Uterus (tissue), 2 donors: ENCODE measurements at regions not wholly inside any gene's neighbourhood (a gene's known extent, or its start where the extent isn't known, plus 50 kb on each side); places are given as distances from the start of the nearest gene placed in this dataset.

Source experiments
- CTCF ChIP-seq, 4 experiments: fragments of 200-600 bp in 2 of 4; fragments of 450-650 bp in 2 of 4; sonication (generic) in 2 of 4; IDR thresholded peaks; one replicate each; pipeline ENCODE4 v1.5.1; 2016 to 2019; ENCODE audit warnings: antibody characterized with exemption in 4 of 4, mild to moderate bottlenecking in 2 of 4, moderate library complexity in 1 of 4
- POLR2A ChIP-seq, 2 donors: fragments of 450-650 bp; IDR thresholded peaks; one replicate each; pipeline ENCODE4 v1.6.1; 2016; ENCODE audit warnings: antibody characterized with exemption in 2 of 2, mild to moderate bottlenecking in 1 of 2, moderate library complexity in 1 of 2

GRCh38 chr10:124315591-124316270 is 103.0 kb downstream of the OAT start:
- TF ChIP-seq CTCF (IDR thresholded peaks at IDR 0.05) (no peak), POLR2A (IDR thresholded peaks at IDR 0.05) (no peak)
